ENCODE measurements at regions not wholly inside any gene's neighbourhood (a gene's known extent, or its start where the extent isn't known, plus 50 kb on each side); places are given as distances from the start of the nearest gene placed in this dataset.

DNA sequence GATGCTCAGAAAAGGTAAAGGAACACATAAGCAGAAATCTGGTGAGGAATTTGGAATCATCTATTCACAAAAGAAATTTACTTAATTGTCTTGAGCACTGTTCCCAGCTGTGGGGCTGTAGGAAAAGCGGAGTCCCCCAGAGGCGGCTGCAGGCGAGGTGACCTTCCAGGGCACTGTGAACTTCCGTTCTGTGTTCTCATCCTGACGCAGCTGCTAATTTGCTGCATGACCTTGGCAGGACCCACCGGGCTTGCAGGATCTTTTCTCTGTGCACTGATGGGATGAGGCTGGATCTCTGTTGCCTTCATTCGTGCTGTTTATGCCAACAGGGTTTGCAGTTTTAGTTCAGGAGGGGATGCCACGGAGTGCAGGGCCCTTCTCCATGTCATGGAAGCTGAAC, 301.9 kb upstream of the MYT1L start:
- no peak overlapping the region for H3K4me3 ChIP-seq (ENCODE audit: low read depth, poor library complexity, severe bottlenecking)
- 52 to 69% methylated on average over 8 of the region's 8 CpGs for WGBS, 2 donors
- TF ChIP-seq POLR2A (IDR thresholded peaks at IDR 0.05): no peak
- TF ChIP-seq, protein P1, sequence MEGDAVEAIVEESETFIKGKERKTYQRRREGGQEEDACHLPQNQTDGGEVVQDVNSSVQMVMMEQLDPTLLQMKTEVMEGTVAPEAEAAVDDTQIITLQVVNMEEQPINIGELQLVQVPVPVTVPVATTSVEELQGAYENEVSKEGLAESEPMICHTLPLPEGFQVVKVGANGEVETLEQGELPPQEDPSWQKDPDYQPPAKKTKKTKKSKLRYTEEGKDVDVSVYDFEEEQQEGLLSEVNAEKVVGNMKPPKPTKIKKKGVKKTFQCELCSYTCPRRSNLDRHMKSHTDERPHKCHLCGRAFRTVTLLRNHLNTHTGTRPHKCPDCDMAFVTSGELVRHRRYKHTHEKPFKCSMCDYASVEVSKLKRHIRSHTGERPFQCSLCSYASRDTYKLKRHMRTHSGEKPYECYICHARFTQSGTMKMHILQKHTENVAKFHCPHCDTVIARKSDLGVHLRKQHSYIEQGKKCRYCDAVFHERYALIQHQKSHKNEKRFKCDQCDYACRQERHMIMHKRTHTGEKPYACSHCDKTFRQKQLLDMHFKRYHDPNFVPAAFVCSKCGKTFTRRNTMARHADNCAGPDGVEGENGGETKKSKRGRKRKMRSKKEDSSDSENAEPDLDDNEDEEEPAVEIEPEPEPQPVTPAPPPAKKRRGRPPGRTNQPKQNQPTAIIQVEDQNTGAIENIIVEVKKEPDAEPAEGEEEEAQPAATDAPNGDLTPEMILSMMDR (IDR thresholded peaks at IDR 0.05): no peak
- DNase-seq (ENCODE audit: low spot score in 2 of 2): no peak
- intact Hi-C loops (cut with DNase I; ENCODE audit: low total_unique reads): no loop called here

DNA sequence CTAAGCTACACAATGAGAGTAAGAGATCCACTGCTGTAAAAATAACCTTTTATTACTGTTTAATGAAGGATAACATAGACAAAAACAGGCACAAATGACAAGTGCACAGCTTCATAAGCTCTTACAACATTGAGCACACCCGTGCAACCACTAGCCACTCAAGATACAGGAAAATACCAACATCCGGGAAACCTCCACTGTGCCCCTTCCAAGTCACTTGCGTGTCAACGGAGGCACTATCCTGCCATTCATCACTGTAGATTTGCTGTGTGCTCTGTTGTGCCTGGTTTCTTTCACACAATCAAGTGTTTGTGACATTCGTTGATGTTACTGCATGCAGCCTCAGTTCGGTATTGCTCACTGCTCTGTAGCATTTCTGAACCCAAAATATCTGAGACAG, 292.9 kb upstream of the MYT1L start:
- DNase-seq (ENCODE audit: low spot score in 2 of 2): no peak
- 84 to 85% methylated on average over 6 of the region's 6 CpGs for WGBS, 2 donors
- intact Hi-C loops (cut with DNase I; ENCODE audit: low total_unique reads): no loop called here
- TF ChIP-seq, protein P1 (IDR thresholded peaks at IDR 0.05): no peak
- no peak for TF ChIP-seq POLR2A (IDR thresholded peaks at IDR 0.05)
- no peak overlapping the region for H3K4me3 ChIP-seq (ENCODE audit: low read depth, poor library complexity, severe bottlenecking)

DNA sequence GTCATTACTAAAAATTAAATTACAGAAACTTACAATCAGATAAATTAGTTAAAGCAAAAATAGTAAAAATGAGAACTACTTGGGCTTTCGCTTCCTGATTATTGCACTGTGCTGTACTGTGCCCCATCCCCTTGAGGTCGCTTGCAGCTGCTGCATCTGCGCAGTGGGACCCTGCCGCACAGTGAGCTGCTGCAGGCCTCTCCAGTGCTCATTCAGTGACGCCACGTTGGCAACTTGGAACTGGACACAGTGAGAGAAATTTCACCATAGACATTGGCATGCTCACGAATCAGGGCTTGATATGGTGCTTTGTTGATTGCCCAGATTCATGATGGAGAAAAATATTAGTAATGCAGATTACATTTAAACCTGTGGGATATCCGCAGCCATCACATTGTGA, 290.8 kb upstream of the MYT1L start:
- TF ChIP-seq, protein P1 (IDR thresholded peaks at IDR 0.05): no peak
- no peak for TF ChIP-seq POLR2A (IDR thresholded peaks at IDR 0.05)

DNA sequence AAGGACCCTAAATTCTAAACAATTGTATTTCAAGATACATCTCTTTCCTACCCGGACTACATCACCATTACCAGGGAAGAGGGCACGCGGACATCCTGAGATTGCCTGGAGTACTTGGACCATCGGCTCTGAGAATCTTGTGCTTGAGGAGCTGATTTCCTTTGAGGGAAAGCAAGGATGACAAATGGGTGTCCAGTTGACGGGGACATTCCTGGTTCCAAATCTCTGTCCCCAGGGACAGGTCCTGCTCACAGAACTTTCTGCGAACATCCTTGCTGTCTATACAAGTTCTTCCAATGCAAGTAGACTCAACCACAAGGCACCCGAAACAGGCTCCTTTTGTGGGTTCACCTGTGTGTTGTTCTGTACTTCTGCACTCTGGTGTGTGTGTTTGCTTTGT, 289.5 kb upstream of the MYT1L start:
- no peak for DNase-seq (ENCODE audit: low spot score in 2 of 2)
- 61 to 66% methylated on average over 7 of the region's 7 CpGs for WGBS, 2 donors
- intact Hi-C loops (cut with DNase I; ENCODE audit: low total_unique reads): no loop called here
- H3K4me3 ChIP-seq (ENCODE audit: low read depth, poor library complexity, severe bottlenecking): no peak overlapping the region
- no peak for TF ChIP-seq POLR2A (IDR thresholded peaks at IDR 0.05)
- TF ChIP-seq, protein P1 (IDR thresholded peaks at IDR 0.05): no peak

More for the DNA sequence above, 290.8 kb upstream of the MYT1L start:
- 87 to 91% methylated on average over 8 of the region's 8 CpGs for WGBS, 2 donors
- intact Hi-C loops (cut with DNase I; ENCODE audit: low total_unique reads): no loop called here
- DNase-seq (ENCODE audit: low spot score in 2 of 2): no peak
- H3K4me3 ChIP-seq (ENCODE audit: low read depth, poor library complexity, severe bottlenecking): no peak overlapping the region

DNA sequence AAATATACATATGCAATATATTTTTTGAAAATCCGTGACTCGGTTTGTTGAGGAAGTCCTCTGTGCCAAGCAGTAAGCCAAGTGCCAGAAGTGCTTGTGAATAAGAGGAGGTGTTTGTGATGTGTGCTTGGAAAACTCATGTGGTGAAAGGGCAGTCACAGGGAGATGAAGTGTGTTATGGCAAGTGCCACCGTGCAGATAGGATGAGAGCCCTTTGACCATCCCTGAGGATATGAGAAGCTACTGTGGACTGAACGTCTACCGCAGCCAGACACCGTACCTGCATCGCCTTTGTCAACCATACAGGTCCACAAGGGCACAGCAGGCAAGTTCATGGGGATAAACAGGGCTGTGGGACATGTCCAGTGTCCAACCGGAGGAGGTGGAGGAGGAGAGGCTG, 288.9 kb upstream of the MYT1L start:
- no peak overlapping the region for H3K4me3 ChIP-seq (ENCODE audit: low read depth, poor library complexity, severe bottlenecking)
- TF ChIP-seq, protein P1 (IDR thresholded peaks at IDR 0.05): no peak
- TF ChIP-seq POLR2A (IDR thresholded peaks at IDR 0.05): no peak
- intact Hi-C loops (cut with DNase I; ENCODE audit: low total_unique reads): no loop called here
- 93 to 96% methylated on average over 8 of the region's 8 CpGs for WGBS, 2 donors
- DNase-seq (ENCODE audit: low spot score in 2 of 2): no peak

DNA sequence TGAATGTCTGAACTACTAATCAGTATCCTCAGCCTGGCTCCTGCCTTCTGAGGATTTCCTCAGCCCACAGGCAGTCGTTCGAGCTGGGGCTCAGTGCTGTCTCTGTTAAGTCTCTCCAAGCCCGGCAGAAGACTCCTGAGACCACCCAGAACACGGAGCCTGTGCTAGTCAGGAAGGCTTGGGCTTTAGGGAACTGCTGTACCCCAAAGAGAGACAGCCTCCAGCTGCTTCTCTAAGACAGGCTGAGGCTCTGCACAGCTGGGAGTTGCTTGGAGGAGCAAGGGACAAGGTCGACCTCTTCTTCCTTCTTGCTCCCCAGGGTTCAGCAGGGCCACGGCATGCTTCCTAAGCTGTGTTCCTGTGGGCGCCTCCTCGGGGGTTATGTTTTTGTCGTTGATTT, 283.4 kb upstream of the MYT1L start:
- peak in 1 of 2 donors; percentile 67 for DNase-seq (ENCODE audit: low spot score in 2 of 2)
- H3K4me3 ChIP-seq (ENCODE audit: low read depth, poor library complexity, severe bottlenecking): no peak overlapping the region
- intact Hi-C loops (cut with DNase I; ENCODE audit: low total_unique reads): no loop called here
- TF ChIP-seq POLR2A (IDR thresholded peaks at IDR 0.05): no peak
- TF ChIP-seq, protein P1 (IDR thresholded peaks at IDR 0.05): no peak
- 74 to 79% methylated on average over 9 of the region's 9 CpGs for WGBS, 2 donors

Measured in lower leg skin (tissue), 4 donors.